Body of pancreas (tissue), 4 donors: ENCODE measurements at regions not wholly inside any gene's neighbourhood (a gene's known extent, or its start where the extent isn't known, plus 50 kb on each side); places are given as distances from the start of the nearest gene placed in this dataset.

Experiments
- ATAC-seq: fragments of 150-250 bp; one replicate; pipeline ENCODE4 v1.9.1; 2016
- DNase-seq, 4 donors: peaks; one replicate each; pipeline ENCODE4 v3.0.0-alpha.2; 2019
- H3K27ac ChIP-seq, 4 donors: fragments of 200-600 bp; sonication (generic); 1 replicate in 3 of 4; 2 replicates in 1 of 4; pipeline versions ENCODE4 v1.5.1 to v1.6.1; 2016 to 2019; ENCODE audit warnings: mild to moderate bottlenecking in 1 of 4, mixed read lengths in 1 of 4, moderate library complexity in 1 of 4
- H3K27me3 ChIP-seq, 2 donors: fragments of 200-600 bp; sonication (generic); one replicate each; pipeline ENCODE4 v1.6.0; 2016; ENCODE audit warnings: mild to moderate bottlenecking in 1 of 2
- H3K36me3 ChIP-seq, 2 donors: fragments of 200-600 bp; sonication (generic); replicated peaks in 1 of 2; 2 replicates each; pipeline ENCODE4 v1.5.1; 2016; ENCODE audit warnings: low read depth in 2 of 2; ENCODE audit not compliant: insufficient read depth in 1 of 2
- H3K4me1 ChIP-seq: fragments of 200-600 bp; sonication (generic); one replicate; pipeline ENCODE4 v1.6.0; 2016
- H3K4me3 ChIP-seq, 2 donors: fragments of 200-600 bp; sonication (generic); 1 replicate in 1 of 2; 2 replicates in 1 of 2; pipeline ENCODE4 v1.5.1; 2016 to 2019
- H3K9me3 ChIP-seq, 3 donors: fragments of 200-600 bp; sonication (generic); 1 replicate in 2 of 3; 2 replicates in 1 of 3; pipeline ENCODE4 v1.5.1; 2016
- CTCF ChIP-seq, 7 experiments: fragments of 450-650 bp in 4 of 7; fragments of 200-600 bp in 3 of 7; sonication (generic) in 3 of 7; IDR thresholded peaks; one replicate each; pipeline ENCODE4 v1.5.1; 2016 to 2019; ENCODE audit warnings: antibody characterized with exemption in 7 of 7
- POLR2A ChIP-seq, 3 donors: fragments of 450-650 bp; IDR thresholded peaks; one replicate each; pipeline ENCODE4 v1.6.1; 2016; ENCODE audit warnings: antibody characterized with exemption in 3 of 3, mild to moderate bottlenecking in 2 of 3
- WGBS, 2 donors: methylation state at CpG; one replicate each; pipeline ENCODE4 v1.1.5; 2017; 5-methylcytosine and 5-hydroxymethylcytosine counted together
- intact Hi-C: fragments of 100-400 bp; cut with DNase I; formaldehyde crosslinking; loops from one replicate; pipeline ENCODE4 v1.15.1; 2023

- Histone ChIP-seq H3K36me3 (no peaks in the 10 kb centered on the region), H3K4me1 (peaks cover 9% of the 10 kb centered on the region), H3K27me3 (no peaks in the 10 kb centered on the region), H3K9me3 (no peaks in the 10 kb centered on the region), H3K4me3 (no peak overlapping the region), H3K27ac (no peak overlapping the region)
- WGBS, 2 donors: 66 to 68% methylated on average over 4 of the region's 4 CpGs
- no peak for ATAC-seq
- intact Hi-C loops: no loop called here
- DNase-seq: no peak
- TF ChIP-seq CTCF (IDR thresholded peaks at IDR 0.05) (no peak), POLR2A (IDR thresholded peaks at IDR 0.05) (no peak)
Observed at GRCh38 chr5:53160895-53161294, 51.3 kb upstream of the MOCS2 start.

- no peak for ATAC-seq
- H3K4me1 ChIP-seq: peaks cover 9% of the 10 kb centered on the region
- no peak for DNase-seq
- intact Hi-C loops: no loop called here
- TF ChIP-seq POLR2A (IDR thresholded peaks at IDR 0.05): no peak
- no peaks in the 10 kb centered on the region for H3K9me3 ChIP-seq
- H3K27me3 ChIP-seq: no peaks in the 10 kb centered on the region
- H3K36me3 ChIP-seq: no peaks in the 10 kb centered on the region
- 43 to 72% methylated on average over 2 of the region's 2 CpGs for WGBS, 2 donors
- no peak overlapping the region for H3K27ac ChIP-seq
- no peak overlapping the region for H3K4me3 ChIP-seq
Observed at GRCh38 chr5:53161876-53162275, 52.3 kb upstream of the MOCS2 start.

GRCh38 chr5:53164478-53165165, 55.1 kb upstream of the MOCS2 start:
- Histone ChIP-seq H3K36me3 (no peaks in the 10 kb centered on the region), H3K4me1 (peaks cover 9% of the 10 kb centered on the region), H3K27ac (no peak overlapping the region), H3K4me3 (no peak overlapping the region), H3K27me3 (no peaks in the 10 kb centered on the region), H3K9me3 (no peaks in the 10 kb centered on the region)
- intact Hi-C loops: no loop called here
- 58 to 64% methylated on average over 2 of the region's 2 CpGs for WGBS, 2 donors
- no peak for TF ChIP-seq POLR2A (IDR thresholded peaks at IDR 0.05)
- no peak for TF ChIP-seq CTCF (IDR thresholded peaks at IDR 0.05)
- no peak for ATAC-seq
- no peak for DNase-seq

- Histone ChIP-seq H3K27ac (no peak overlapping the region), H3K9me3 (no peaks in the 10 kb centered on the region), H3K27me3 (no peaks in the 10 kb centered on the region), H3K36me3 (no peaks in the 10 kb centered on the region), H3K4me1 (peaks cover 9% of the 10 kb centered on the region), H3K4me3 (no peak overlapping the region)
- 58 to 66% methylated on average over 5 of the region's 5 CpGs for WGBS, 2 donors
- TF ChIP-seq CTCF (IDR thresholded peaks at IDR 0.05) (no peak), POLR2A (IDR thresholded peaks at IDR 0.05) (no peak)
- ATAC-seq: no peak
- intact Hi-C loops: no loop called here
- DNase-seq: no peak
Observed at GRCh38 chr5:53165431-53166182, 56.0 kb upstream of the MOCS2 start.

- WGBS, 2 donors: 57 to 64% methylated on average over 1 of the region's 1 CpG
- Histone ChIP-seq H3K4me3 (no peak overlapping the region), H3K27ac (no peak overlapping the region), H3K27me3 (no peaks in the 10 kb centered on the region), H3K4me1 (peaks cover 9% of the 10 kb centered on the region), H3K36me3 (no peaks in the 10 kb centered on the region), H3K9me3 (no peaks in the 10 kb centered on the region)
- intact Hi-C loops: no loop called here
- TF ChIP-seq POLR2A (IDR thresholded peaks at IDR 0.05) (no peak), CTCF (IDR thresholded peaks at IDR 0.05) (no peak)
- ATAC-seq (no peak), DNase-seq (no peak)
Observed at GRCh38 chr5:53166183-53166495, 56.6 kb upstream of the MOCS2 start.
